ENCODE measurements at regions not wholly inside any gene's neighbourhood (a gene's known extent, or its start where the extent isn't known, plus 50 kb on each side); places are given as distances from the start of the nearest gene placed in this dataset.
"Not testable (repeated sequence)": the region's sequence is repeated elsewhere in the genome, so short reads cannot be mapped to it uniquely, and the experiment has no call there.

DNA sequence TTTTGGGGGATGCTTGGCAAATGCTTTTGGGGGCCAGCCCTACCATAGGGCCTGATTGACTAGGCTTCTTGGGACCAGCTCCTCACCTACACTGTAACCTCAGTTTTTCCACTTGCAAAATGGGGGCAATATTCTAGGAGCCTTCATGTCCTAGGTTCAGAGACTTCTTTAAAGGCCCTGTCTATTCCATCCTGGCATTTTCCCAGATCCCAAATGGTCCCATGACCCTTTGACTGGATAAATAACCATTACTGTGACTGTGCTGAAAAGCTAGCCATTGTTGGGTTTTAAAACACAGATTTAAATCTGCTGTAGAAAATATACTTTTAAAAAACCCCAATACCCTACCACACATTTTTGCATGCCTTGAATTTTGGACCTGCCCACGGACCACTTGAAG is 149.8 kb downstream of the EFNB1 start:
- Histone ChIP-seq H3K27me3 (replicated peaks; ENCODE audit: insufficient read depth, low read length) (no peaks in the 10 kb centered on the region), H3K9me2 (replicated peaks; ENCODE audit: insufficient read depth, low read length) (no peaks in the 10 kb centered on the region), H3K4me3 (ENCODE audit: low read length) (no peak overlapping the region), H4K20me1 (ENCODE audit: insufficient read depth, low read length) (no peaks in the 10 kb centered on the region), H2AFZ (ENCODE audit: low read length) (no peak overlapping the region), H3K4me2 (ENCODE audit: low read depth, low read length) (no peak overlapping the region), H3K9ac (ENCODE audit: low read length) (no peak overlapping the region), H3K79me2 (ENCODE audit: low read length) (no peaks in the 10 kb centered on the region), H3K27ac (ENCODE audit: low read length) (no peak overlapping the region), H3K4me1 (ENCODE audit: low read length) (no peaks in the 10 kb centered on the region), H3F3A (ENCODE audit: insufficient read depth, low read length) (no peaks in the 10 kb centered on the region), H3K9me3 (replicated peaks; ENCODE audit: insufficient read depth, low read length) (no peaks in the 10 kb centered on the region), H3K36me3 (replicated peaks; ENCODE audit: insufficient read depth, low read length) (no peaks in the 10 kb centered on the region)
- no peak for DNase-seq
- TF ChIP-seq EZH2phosphoT487 (IDR thresholded peaks at IDR 0.05; ENCODE audit: low read length) (no peak), EZH2 (optimal IDR thresholded peaks at IDR 0.05; ENCODE audit: low read depth, low read length) (no peak)

DNA sequence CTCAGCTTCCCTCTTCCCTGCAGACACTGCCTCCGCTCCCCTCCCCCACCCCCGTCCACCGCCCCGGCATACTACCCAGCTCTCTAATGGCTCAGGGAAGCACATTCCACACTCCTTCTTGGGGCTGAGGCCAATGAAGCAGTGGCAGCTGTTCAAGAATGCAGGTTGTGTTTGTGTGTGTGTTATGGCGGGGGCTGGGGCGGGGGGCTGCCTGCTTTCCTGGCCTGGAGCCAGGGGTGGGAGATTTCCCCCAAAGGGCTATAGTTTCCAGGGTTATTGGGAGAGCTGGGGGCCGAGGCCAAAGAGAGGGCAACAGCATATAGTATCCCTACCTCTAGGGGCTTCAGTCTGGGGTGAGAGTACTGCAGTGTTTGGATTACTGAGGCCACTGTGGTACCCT is 149.4 kb downstream of the EFNB1 start:
- H3K4me3 ChIP-seq (ENCODE audit: low read length), result no peak overlapping the region
- H3K36me3 ChIP-seq (replicated peaks; ENCODE audit: insufficient read depth, low read length), result no peaks in the 10 kb centered on the region
- no peak overlapping the region for H3K9ac ChIP-seq (ENCODE audit: low read length)
- no peaks in the 10 kb centered on the region for H3K27me3 ChIP-seq (replicated peaks; ENCODE audit: insufficient read depth, low read length)
- H3F3A ChIP-seq (ENCODE audit: insufficient read depth, low read length), result no peaks in the 10 kb centered on the region
- H3K27ac ChIP-seq (ENCODE audit: low read length), result no peak overlapping the region
- H3K4me1 ChIP-seq (ENCODE audit: low read length), result no peaks in the 10 kb centered on the region
- TF ChIP-seq EZH2 (optimal IDR thresholded peaks at IDR 0.05; ENCODE audit: low read depth, low read length), result no peak
- no peak for TF ChIP-seq EZH2phosphoT487 (IDR thresholded peaks at IDR 0.05; ENCODE audit: low read length)
- H2AFZ ChIP-seq (ENCODE audit: low read length), result no peak overlapping the region
- DNase-seq, result no peak
- H3K79me2 ChIP-seq (ENCODE audit: low read length), result no peaks in the 10 kb centered on the region
- H3K4me2 ChIP-seq (ENCODE audit: low read depth, low read length), result no peak overlapping the region
- H3K9me2 ChIP-seq (replicated peaks; ENCODE audit: insufficient read depth, low read length), result no peaks in the 10 kb centered on the region
- H4K20me1 ChIP-seq (ENCODE audit: insufficient read depth, low read length), result no peaks in the 10 kb centered on the region
- H3K9me3 ChIP-seq (replicated peaks; ENCODE audit: insufficient read depth, low read length), result no peaks in the 10 kb centered on the region

DNA sequence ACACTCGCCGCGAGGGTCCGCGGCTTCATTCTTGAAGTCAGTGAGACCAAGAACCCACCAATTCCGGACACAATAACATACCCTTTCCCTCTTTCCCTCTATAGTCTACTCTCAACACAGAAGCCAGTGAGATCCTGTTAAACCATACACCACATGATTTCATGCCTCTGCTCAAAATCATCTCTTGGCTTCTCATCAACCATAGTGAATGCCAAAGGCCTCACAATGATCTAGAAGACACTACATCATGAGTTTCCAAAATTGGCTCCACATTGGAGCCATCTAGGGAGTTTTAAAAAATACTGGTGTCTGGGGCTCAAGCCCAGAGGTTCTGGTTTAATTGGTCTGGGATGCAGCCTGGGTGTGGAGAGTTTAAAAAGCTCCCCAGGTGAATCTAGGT is 124.5 kb downstream of the EFNB1 start:
- Histone ChIP-seq H2AFZ (ENCODE audit: low read length) (no peak overlapping the region), H3K79me2 (ENCODE audit: low read length) (no peaks in the 10 kb centered on the region), H3K27me3 (replicated peaks; ENCODE audit: insufficient read depth, low read length) (no peaks in the 10 kb centered on the region), H4K20me1 (ENCODE audit: insufficient read depth, low read length) (no peaks in the 10 kb centered on the region), H3F3A (ENCODE audit: insufficient read depth, low read length) (no peaks in the 10 kb centered on the region), H3K9ac (ENCODE audit: low read length) (no peak overlapping the region), H3K9me2 (replicated peaks; ENCODE audit: insufficient read depth, low read length) (no peaks in the 10 kb centered on the region), H3K9me3 (replicated peaks; ENCODE audit: insufficient read depth, low read length) (no peaks in the 10 kb centered on the region), H3K4me1 (ENCODE audit: low read length) (no peaks in the 10 kb centered on the region), H3K27ac (ENCODE audit: low read length) (no peak overlapping the region), H3K4me2 (ENCODE audit: low read depth, low read length) (no peak overlapping the region), H3K36me3 (replicated peaks; ENCODE audit: insufficient read depth, low read length) (no peaks in the 10 kb centered on the region), H3K4me3 (ENCODE audit: low read length) (no peak overlapping the region)
- DNase-seq, result no peak
- TF ChIP-seq EZH2phosphoT487 (IDR thresholded peaks at IDR 0.05; ENCODE audit: low read length), result no peak
- TF ChIP-seq, protein P1, sequence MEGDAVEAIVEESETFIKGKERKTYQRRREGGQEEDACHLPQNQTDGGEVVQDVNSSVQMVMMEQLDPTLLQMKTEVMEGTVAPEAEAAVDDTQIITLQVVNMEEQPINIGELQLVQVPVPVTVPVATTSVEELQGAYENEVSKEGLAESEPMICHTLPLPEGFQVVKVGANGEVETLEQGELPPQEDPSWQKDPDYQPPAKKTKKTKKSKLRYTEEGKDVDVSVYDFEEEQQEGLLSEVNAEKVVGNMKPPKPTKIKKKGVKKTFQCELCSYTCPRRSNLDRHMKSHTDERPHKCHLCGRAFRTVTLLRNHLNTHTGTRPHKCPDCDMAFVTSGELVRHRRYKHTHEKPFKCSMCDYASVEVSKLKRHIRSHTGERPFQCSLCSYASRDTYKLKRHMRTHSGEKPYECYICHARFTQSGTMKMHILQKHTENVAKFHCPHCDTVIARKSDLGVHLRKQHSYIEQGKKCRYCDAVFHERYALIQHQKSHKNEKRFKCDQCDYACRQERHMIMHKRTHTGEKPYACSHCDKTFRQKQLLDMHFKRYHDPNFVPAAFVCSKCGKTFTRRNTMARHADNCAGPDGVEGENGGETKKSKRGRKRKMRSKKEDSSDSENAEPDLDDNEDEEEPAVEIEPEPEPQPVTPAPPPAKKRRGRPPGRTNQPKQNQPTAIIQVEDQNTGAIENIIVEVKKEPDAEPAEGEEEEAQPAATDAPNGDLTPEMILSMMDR (IDR thresholded peaks at IDR 0.05; ENCODE audit: low read length), result no peak
- TF ChIP-seq EZH2 (optimal IDR thresholded peaks at IDR 0.05; ENCODE audit: low read depth, low read length), result no peak

DNA sequence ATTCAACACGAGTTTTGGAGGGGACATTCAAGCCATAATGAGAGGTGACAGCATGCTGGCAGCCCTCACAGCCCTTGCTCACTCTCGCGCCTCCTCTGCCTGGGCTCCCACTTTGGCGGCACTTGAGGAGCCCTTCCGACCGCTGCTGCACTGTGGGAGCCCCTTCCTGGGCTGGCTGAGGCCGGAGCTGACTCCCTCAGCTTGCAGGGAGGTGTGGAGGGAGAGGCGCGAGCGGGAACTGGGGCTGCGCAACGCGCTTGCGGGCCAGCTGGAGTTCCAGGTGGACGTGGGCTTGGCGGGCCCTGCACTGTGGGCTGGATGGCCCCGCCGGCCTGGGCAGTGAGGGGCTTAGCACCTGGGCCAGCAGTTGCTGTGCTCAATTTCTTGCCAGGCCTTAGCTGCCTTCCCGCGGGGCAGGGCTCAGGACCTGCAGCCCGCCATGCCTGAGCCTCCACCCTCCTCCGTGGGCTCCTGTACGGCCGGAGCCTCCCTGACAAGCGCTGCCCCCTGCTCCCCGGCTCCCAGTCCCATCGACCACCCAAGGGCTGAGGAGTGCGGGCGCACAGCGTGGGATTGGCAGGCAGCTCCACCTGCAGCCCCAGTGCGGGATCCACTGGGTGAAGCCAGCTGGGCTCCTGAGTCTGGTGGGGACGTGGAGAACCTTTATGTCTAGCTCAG is 123.3 kb downstream of the EFNB1 start:
- H3K4me2 ChIP-seq (ENCODE audit: low read depth, low read length); H3K9me3 ChIP-seq (replicated peaks; ENCODE audit: insufficient read depth, low read length); H3K27ac ChIP-seq (ENCODE audit: low read length); H2AFZ ChIP-seq (ENCODE audit: low read length); H3K79me2 ChIP-seq (ENCODE audit: low read length); DNase-seq; H3K27me3 ChIP-seq (replicated peaks; ENCODE audit: insufficient read depth, low read length); H3K4me1 ChIP-seq (ENCODE audit: low read length); H3K9me2 ChIP-seq (replicated peaks; ENCODE audit: insufficient read depth, low read length); H4K20me1 ChIP-seq (ENCODE audit: insufficient read depth, low read length); H3F3A ChIP-seq (ENCODE audit: insufficient read depth, low read length); H3K9ac ChIP-seq (ENCODE audit: low read length); H3K36me3 ChIP-seq (replicated peaks; ENCODE audit: insufficient read depth, low read length); H3K4me3 ChIP-seq (ENCODE audit: low read length): not testable (repeated sequence)

DNA sequence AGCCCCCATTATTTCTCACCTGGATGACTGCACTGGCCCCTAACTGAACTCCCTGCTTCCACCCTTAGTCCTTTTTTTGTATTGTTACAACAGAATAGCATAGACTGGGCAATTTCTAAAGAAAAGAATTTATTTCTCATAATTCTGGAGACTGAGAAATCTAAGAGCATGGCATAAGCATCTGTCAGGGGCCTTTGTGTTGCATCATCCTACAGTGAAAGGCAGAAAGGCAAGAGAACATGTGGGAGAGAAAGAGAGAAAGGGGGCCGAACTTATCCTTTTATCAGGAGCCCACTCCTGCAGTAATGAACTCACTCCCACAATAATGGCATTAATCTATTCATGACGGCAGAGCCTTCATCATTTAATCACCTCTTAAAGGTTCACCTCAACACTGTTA is 122.1 kb downstream of the EFNB1 start:
- Histone ChIP-seq H2AFZ (ENCODE audit: low read length) (no peak overlapping the region), H3K27me3 (replicated peaks; ENCODE audit: insufficient read depth, low read length) (no peaks in the 10 kb centered on the region), H3K4me2 (ENCODE audit: low read depth, low read length) (no peak overlapping the region), H3K9me2 (replicated peaks; ENCODE audit: insufficient read depth, low read length) (no peaks in the 10 kb centered on the region), H3K4me1 (ENCODE audit: low read length) (no peaks in the 10 kb centered on the region), H3F3A (ENCODE audit: insufficient read depth, low read length) (no peaks in the 10 kb centered on the region), H3K36me3 (replicated peaks; ENCODE audit: insufficient read depth, low read length) (no peaks in the 10 kb centered on the region), H3K27ac (ENCODE audit: low read length) (no peak overlapping the region), H3K9me3 (replicated peaks; ENCODE audit: insufficient read depth, low read length) (no peaks in the 10 kb centered on the region), H4K20me1 (ENCODE audit: insufficient read depth, low read length) (no peaks in the 10 kb centered on the region), H3K9ac (ENCODE audit: low read length) (no peak overlapping the region), H3K4me3 (ENCODE audit: low read length) (no peak overlapping the region), H3K79me2 (ENCODE audit: low read length) (no peaks in the 10 kb centered on the region)
- TF ChIP-seq, protein P1 (IDR thresholded peaks at IDR 0.05; ENCODE audit: low read length), result no peak
- no peak for TF ChIP-seq EZH2 (optimal IDR thresholded peaks at IDR 0.05; ENCODE audit: low read depth, low read length)
- no peak for TF ChIP-seq EZH2phosphoT487 (IDR thresholded peaks at IDR 0.05; ENCODE audit: low read length)
- no peak for DNase-seq

Data from MM.1S (cell line).